ENCODE measurements at regions not wholly inside any gene's neighbourhood (a gene's known extent, or its start where the extent isn't known, plus 50 kb on each side); places are given as distances from the start of the nearest gene placed in this dataset.

GRCh38 chr5:34510002-34510401, 146.1 kb upstream of the RAI14 start:
- DNase-seq, result no peak

GRCh38 chr5:34511063-34511462, 145.1 kb upstream of the RAI14 start:
- no peak for DNase-seq

- DNase-seq, result no peak
Measured at GRCh38 chr5:34511481-34511880, 144.6 kb upstream of the RAI14 start.

GRCh38 chr5:34511915-34512314, 144.2 kb upstream of the RAI14 start:
- DNase-seq, result no peak

- no peak for DNase-seq
Measured at GRCh38 chr5:34516166-34516565, 140.0 kb upstream of the RAI14 start.

- no peak for DNase-seq
Measured at GRCh38 chr5:34516686-34517085, 139.4 kb upstream of the RAI14 start.

- no peak for DNase-seq
Measured at GRCh38 chr5:34517249-34517648, 138.9 kb upstream of the RAI14 start.

- no peak for DNase-seq
Measured at GRCh38 chr5:34519489-34520220, 136.5 kb upstream of the RAI14 start.

GRCh38 chr5:34521628-34522290, 134.4 kb upstream of the RAI14 start:
- DNase-seq, result no peak

- peak; percentile 17 for DNase-seq
Measured at GRCh38 chr5:34522599-34523386, 133.3 kb upstream of the RAI14 start.

GRCh38 chr5:34523387-34523726, 132.8 kb upstream of the RAI14 start:
- DNase-seq, result no peak

GRCh38 chr5:34524123-34524522, 132.0 kb upstream of the RAI14 start:
- no peak for DNase-seq

GRCh38 chr5:34525761-34526160, 130.4 kb upstream of the RAI14 start:
- DNase-seq, result no peak

- no peak for DNase-seq
Measured at GRCh38 chr5:34526682-34527305, 129.3 kb upstream of the RAI14 start.

GRCh38 chr5:34529581-34530331, 126.4 kb upstream of the RAI14 start:
- DNase-seq, result no peak

GRCh38 chr5:34530637-34531036, 125.5 kb upstream of the RAI14 start:
- DNase-seq, result no peak

GRCh38 chr5:34531751-34532360, 124.3 kb upstream of the RAI14 start:
- no peak for DNase-seq

GRCh38 chr5:34533582-34534522, 122.3 kb upstream of the RAI14 start:
- no peak for DNase-seq

- DNase-seq, result no peak
Measured at GRCh38 chr5:34534523-34535103, 121.5 kb upstream of the RAI14 start.

GRCh38 chr5:34535433-34535832, 120.7 kb upstream of the RAI14 start:
- DNase-seq, result no peak

Measured in central memory CD4-positive, alpha-beta T cell (primary cell).